Activated CD4-positive, alpha-beta T cell treated with anti-CD3 and anti-CD28 coated beads, Interleukin-2, amount 50 U/mL, for 48 hours (primary cell): ENCODE measurements at regions not wholly inside any gene's neighbourhood (a gene's known extent, or its start where the extent isn't known, plus 50 kb on each side); places are given as distances from the start of the nearest gene placed in this dataset.
"Not testable (repeated sequence)": the region's sequence is repeated elsewhere in the genome, so short reads cannot be mapped to it uniquely, and the experiment has no call there.

Experiments used
- DNase-seq, 2 experiments: peaks; one replicate each; pipeline ENCODE4 v3.0.0-alpha.2; 2020

- no peak for DNase-seq
Observed at GRCh38 chr6:67630146-67630545, 1004.9 kb upstream of the ADGRB3 start.

DNA sequence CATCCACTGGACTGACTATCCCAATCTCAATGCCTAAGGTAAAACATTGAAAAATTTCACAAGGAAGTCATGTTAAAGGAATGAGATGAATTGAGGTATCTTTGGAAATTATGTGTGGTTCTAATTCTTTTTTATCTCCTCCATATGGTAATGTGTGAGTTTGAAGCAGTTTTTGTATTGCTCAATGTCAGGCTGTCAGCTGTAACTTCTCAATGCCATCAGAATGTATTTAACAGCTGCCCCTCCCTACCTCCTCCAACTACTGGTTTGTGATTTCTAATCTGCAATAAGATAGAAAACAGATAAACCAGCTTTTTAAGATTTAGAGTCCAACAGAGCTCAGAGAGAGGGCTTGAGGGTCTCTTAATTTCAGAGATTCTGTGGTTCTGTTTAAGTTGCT is 1005.8 kb upstream of the ADGRB3 start:
- no peak for DNase-seq

DNA sequence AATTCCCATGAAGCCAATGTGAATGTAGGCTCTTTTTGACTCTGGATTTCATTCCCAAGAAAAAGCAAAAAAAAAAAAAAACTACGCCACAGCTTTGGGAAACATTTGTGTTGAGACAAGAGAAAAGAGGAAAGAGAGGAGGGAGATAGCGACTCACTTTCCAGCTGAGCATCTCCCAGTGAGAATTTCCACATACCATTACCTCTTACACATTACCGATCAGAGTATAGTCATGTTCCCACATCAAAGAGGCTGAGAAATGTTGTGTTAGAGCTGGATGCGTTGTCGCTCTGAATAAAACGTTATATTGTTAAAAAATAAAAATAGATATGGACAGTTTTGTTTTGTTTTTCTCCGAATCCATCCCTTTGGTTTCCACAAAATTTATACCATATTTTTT is 1019.3 kb upstream of the ADGRB3 start:
- DNase-seq = no peak

DNA sequence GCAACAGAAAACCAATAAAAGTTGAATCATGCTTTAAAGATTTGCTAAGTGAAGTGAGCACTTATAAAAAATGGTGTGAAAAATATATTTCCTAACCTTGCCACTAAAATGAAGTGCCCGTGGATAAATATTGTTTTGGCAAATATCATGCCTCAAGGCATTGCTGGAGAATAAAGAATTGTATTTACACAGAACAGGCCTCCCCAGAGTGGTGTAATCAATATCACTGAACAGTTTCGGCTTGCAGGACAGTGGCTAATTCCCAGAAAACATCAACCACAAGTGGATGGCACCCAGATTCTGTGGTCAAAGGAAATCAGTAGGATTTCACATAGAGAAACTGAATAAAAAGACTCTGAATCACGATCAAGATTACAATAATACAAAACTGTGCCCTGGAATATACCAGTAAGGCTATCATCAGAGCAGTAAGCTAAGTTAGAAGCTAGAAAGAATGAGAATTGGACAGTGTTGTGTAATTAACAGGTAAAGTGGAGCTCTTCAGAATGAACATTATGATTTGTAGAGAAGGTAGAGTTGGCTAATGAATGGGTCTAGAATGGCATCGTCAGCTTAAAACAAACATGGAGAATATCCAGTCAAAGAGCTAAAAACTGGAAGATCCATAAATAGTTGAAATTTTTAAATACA is 1026.9 kb upstream of the ADGRB3 start:
- DNase-seq = no peak

DNA sequence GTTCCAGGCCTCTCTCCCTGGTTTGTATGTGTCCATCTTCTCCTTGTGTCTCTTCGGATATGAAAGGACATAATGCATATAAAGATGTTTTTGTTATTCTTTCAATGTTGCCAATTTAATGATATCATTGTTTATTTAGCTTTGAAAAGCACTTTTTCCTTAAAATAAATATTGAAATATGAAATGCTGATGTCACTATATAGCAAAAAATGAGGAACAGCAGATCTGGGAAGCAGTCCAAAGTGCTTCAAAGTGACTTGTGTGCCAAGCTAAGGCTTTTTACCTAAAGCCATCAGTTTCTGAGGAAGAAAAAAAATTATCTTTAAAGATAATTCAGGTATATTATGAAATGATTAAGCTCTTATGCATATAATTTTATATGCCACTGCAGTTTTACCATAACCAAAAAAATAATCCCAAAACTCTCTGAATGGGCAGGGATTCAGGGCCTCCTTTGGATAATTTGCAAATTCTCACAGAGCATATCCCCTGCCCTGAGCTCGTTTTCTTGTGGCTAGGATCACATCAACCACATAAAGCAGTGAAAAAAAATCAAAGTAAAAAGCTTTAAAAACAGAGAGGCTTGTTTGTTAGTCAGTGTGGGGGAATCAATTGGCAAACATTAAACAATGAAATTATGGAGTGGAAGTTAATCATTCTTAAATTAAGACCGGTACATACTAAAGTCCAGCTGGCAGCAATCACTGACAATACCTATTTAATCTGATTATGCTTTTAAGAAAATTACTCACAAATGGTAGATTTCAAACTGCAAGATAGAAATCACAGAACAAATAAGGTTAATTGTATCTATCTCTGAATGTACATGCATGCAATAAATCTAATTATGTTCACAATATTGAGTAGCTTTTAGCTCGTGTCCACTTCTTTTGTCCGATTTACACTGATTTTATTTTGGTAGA is 1027.9 kb upstream of the ADGRB3 start:
- DNase-seq = no peak

GRCh38 chr6:67594366-67594765 is 1040.7 kb upstream of the ADGRB3 start:
- no peak for DNase-seq

DNA sequence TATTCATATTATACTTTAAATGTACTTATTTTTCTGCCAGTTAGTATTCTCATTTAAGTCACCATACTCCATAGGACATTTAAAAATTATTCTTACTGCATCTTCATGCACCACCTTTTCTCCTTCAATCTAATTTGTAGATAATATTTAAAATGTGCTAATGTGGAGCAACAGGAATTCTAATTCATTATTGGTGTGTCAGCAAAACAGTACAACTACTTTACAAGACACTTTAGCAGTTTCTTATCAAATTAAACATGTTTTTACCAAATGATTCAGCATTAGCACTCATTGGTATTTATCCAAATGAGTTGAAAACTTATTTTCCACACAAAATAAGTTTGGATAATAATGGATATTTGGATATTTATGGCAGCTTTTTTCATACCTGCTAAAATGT is 1041.8 kb upstream of the ADGRB3 start:
- no peak for DNase-seq

DNA sequence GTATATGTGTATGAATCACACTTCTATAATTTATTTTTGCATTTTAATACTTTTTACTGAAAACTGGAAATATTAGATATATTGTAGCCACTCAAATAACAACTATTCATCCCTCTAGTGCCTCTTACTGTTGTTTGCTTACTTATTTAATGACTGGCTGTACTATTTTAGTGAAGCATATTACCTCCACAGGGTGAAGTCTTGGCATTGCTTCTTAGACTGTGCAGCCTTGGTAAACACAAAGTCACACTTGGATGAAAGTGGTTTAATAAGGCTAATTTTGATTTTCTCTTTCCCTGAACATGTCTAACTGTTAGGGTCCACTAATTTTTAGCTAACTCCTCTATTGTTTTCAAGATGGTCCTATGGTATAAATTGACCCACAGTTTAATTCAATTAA is 1043.2 kb upstream of the ADGRB3 start:
- DNase-seq = no peak

GRCh38 chr6:67567842-67568241 is 1067.2 kb upstream of the ADGRB3 start:
- no peak for DNase-seq

DNA sequence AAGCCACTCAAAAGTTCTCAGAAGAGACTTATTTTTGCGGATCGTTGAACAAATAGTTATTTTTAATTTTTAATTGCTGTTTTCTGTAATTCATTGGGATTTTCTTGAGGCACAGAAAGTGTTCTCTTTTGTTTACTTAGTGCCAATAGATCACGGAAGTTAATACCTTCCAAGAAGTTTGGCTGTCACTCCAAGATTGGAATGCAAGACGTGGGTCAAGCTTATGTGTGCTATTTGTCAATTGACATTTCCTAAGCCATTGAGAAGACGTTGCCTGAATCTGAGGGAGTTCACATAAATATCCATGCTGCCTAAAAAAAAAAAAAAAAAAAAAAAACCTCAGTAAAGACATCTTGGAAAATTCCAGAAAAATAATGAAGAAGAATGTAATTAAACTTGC is 1071.4 kb upstream of the ADGRB3 start:
- no peak for DNase-seq

- no peak for DNase-seq
Observed at GRCh38 chr6:67560068-67560467, 1075.0 kb upstream of the ADGRB3 start.

- DNase-seq = no peak
Observed at GRCh38 chr6:67558985-67559384, 1076.1 kb upstream of the ADGRB3 start.

- no peak for DNase-seq
Observed at GRCh38 chr6:67544851-67545452, 1090.1 kb upstream of the ADGRB3 start.

DNA sequence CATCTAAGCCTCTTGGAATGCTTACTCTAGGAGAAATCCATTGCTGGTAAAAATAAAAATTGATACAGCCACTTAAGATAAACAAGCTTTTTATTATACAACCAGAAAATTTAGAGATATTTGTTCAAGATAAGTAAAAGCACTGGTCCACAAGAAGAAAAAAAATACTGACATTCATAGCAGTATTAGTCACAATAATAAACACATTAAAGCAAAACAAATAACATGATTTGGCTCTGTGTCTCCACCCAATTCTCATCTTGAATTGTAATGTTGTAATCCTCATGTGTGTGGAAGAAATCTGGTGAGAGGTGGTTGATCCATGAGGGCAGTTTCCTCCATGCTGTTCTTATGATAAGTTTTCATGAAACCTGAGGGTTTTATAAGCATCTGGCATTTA is 1093.5 kb upstream of the ADGRB3 start:
- DNase-seq = no peak

- DNase-seq = no peak
Observed at GRCh38 chr6:67538032-67538431, 1097.0 kb upstream of the ADGRB3 start.

DNA sequence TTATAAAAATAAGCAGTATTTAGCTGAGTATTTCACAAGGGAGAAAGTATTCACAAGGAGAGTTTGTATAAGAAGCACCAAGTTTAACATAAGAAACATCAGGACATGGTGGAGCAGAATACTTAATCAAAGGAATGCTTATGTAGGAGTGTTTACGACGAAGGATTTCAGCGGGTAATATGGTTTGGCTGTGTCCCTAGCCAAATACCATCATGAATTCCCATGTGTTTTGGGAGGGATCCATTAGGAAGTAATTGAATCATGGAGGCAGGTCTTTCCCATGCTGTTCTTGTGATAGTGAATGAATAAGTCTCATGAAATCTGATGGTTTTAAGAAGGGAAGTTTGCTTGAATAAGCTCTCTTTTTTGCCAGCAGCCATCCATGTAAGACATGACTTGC is 1099.1 kb upstream of the ADGRB3 start:
- no peak for DNase-seq

DNA sequence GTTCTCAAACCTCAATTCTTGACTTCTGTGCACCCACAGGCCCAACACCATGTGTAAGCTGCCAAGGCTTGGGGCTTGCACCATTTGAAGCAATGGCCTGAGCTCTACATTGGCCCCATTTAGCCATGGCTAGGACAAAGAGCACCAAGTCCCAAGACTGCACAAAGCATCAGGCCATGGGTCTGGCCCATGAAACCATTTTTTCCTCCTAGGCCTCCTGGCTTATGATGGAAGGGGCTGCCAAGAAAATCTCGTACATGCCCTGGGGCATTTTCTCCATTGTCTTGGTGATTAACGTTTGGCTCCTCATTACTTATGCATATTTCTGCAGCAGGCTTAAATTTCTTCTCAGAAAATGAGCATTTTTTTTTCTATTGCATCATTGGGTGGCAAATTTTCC is 1128.7 kb upstream of the ADGRB3 start:
- no peak for DNase-seq

- no peak for DNase-seq
Observed at GRCh38 chr6:67501755-67502154, 1133.3 kb upstream of the ADGRB3 start.

GRCh38 chr6:67497749-67498148 is 1137.3 kb upstream of the ADGRB3 start:
- no peak for DNase-seq

- no peak for DNase-seq
Observed at GRCh38 chr6:67496191-67496590, 1138.9 kb upstream of the ADGRB3 start.

GRCh38 chr6:67493682-67494081 is 1141.4 kb upstream of the ADGRB3 start:
- DNase-seq = no peak

DNA sequence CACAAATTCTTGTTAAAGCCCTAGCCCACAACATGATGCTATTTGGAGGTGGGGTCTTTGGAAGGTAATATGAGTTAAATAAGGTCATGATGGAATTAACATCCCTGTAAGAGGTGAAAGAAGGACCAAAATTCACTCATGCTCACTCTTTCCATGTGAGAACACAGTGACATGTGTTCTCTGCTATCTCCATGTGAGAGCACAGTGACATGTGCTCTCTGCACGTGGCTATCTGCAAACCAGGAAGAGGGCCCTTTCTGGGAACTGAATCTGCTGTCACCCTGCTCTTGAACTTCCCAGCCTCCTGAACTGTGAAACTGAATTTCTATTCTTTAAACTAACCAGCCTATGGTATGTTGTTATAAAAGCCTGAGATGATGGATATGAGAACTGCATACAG is 1159.4 kb upstream of the ADGRB3 start:
- DNase-seq = no peak

DNA sequence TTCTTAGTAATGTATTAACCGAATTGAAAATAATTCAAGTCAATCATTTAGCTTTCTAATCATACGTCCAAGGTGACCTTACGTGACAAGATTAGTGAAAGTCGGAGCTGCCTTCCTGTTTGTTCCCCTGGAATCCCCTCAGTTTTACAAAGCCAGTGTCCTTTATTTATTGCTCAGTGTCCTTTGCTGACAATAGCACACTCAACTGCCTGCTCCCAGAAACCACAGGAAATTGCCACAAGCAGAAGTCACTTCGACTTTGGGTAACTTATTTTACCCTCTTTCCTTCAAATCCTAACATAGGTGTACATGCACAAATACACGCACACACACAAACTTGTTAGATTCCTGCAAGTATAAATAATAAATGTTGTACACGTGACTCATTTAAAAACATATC is 1167.7 kb upstream of the ADGRB3 start:
- no peak for DNase-seq

GRCh38 chr6:67462725-67463124 is 1172.4 kb upstream of the ADGRB3 start:
- not testable (repeated sequence) for DNase-seq
